ENCODE measurements at regions not wholly inside any gene's neighbourhood (a gene's known extent, or its start where the extent isn't known, plus 50 kb on each side); places are given as distances from the start of the nearest gene placed in this dataset.
"Not testable (repeated sequence)": the region's sequence is repeated elsewhere in the genome, so short reads cannot be mapped to it uniquely, and the experiment has no call there.

- no peaks in the 10 kb centered on the region for H3K9me3 Mint-ChIP-seq
These were observed 179.1 kb downstream of the RPS24 start for GRCh38 chr10:78212786-78213175.

DNA sequence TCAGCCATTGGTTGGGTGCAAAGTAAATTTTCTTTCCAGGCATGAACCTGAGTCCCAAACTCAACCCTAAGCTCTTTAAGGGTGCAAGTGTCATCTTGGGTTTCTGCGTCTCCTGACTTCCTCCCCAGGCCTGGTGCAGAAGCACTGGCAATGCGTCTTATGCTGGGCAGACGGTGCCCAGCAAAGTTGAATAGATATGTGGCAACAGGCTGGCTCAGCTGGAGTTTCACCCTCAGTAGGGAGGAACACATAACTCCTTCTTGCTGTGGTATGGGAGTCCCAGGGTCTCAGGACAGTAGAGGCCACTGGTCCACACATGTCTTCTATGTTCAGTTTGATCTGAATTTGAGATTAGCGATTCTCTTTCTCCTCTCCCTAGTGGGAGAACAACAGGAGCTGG, 181.3 kb downstream of the RPS24 start:
- ATAC-seq (ENCODE audit: low read depth) (no peak), DNase-seq (no peak)
- H3K9me3 Mint-ChIP-seq = no peaks in the 10 kb centered on the region
- H3K27ac Mint-ChIP-seq = no peak overlapping the region
- no peak overlapping the region for H3K4me3 Mint-ChIP-seq
- H3K36me3 Mint-ChIP-seq = no peaks in the 10 kb centered on the region
- POLR2A ChIA-PET = no interaction called here
- H3K4me1 Mint-ChIP-seq = peaks cover 11% of the 10 kb centered on the region
- H3K27me3 Mint-ChIP-seq = peaks cover 18% of the 10 kb centered on the region

More at GRCh38 chr10:78212786-78213175, 179.1 kb downstream of the RPS24 start:
- Mint-ChIP-seq H3K27ac (no peak overlapping the region), H3K4me1 (peaks cover 15% of the 10 kb centered on the region), H3K27me3 (peaks cover 11% of the 10 kb centered on the region), H3K36me3 (no peaks in the 10 kb centered on the region), H3K4me3 (no peak overlapping the region)
- POLR2A ChIA-PET = no interaction called here
- ATAC-seq (ENCODE audit: low read depth) = no peak
- no peak for DNase-seq

DNA sequence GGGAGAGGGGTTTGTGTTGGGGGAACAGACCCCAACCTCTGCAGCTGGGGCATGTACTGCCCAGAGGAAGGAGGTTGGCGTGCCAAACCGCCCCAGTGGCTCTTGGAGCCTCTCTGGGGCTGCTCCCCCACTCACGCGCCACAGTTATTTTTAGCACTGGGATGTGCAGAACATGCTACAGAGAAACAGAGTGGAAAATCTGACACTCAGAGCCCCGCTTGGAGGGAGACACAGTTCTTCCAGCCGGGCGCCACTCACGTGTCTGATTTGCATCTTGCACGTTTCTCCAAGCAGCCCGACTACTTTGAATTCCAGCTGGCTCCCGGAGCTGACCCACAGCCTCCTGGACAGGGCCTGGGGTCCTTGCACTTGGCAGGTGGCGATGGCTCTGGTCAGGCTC, 182.0 kb downstream of the RPS24 start:
- Mint-ChIP-seq H3K27ac (no peak overlapping the region), H3K27me3 (peaks cover 20% of the 10 kb centered on the region), H3K4me3 (no peak overlapping the region), H3K9me3 (no peaks in the 10 kb centered on the region), H3K36me3 (no peaks in the 10 kb centered on the region), H3K4me1 (peaks cover 10% of the 10 kb centered on the region)
- no peak for ATAC-seq (ENCODE audit: low read depth)
- no peak for DNase-seq
- POLR2A ChIA-PET = no interaction called here

- no peaks in the 10 kb centered on the region for H3K36me3 Mint-ChIP-seq
- H3K27me3 Mint-ChIP-seq = peaks cover 20% of the 10 kb centered on the region
- H3K27ac Mint-ChIP-seq = no peak overlapping the region
- no peak for ATAC-seq (ENCODE audit: low read depth)
- H3K4me1 Mint-ChIP-seq = peaks cover 2% of the 10 kb centered on the region
- POLR2A ChIA-PET = no interaction called here
- H3K9me3 Mint-ChIP-seq = no peaks in the 10 kb centered on the region
- DNase-seq = no peak
- no peak overlapping the region for H3K4me3 Mint-ChIP-seq
These were observed 183.7 kb downstream of the RPS24 start for GRCh38 chr10:78217336-78217735.

- Mint-ChIP-seq H3K4me1 (peaks cover 2% of the 10 kb centered on the region), H3K4me3 (no peak overlapping the region), H3K9me3 (no peaks in the 10 kb centered on the region), H3K27me3 (peaks cover 20% of the 10 kb centered on the region), H3K36me3 (no peaks in the 10 kb centered on the region), H3K27ac (no peak overlapping the region)
- POLR2A ChIA-PET = no interaction called here
- no peak for DNase-seq
- no peak for ATAC-seq (ENCODE audit: low read depth)
These were observed 185.3 kb downstream of the RPS24 start for GRCh38 chr10:78218798-78219490.

DNA sequence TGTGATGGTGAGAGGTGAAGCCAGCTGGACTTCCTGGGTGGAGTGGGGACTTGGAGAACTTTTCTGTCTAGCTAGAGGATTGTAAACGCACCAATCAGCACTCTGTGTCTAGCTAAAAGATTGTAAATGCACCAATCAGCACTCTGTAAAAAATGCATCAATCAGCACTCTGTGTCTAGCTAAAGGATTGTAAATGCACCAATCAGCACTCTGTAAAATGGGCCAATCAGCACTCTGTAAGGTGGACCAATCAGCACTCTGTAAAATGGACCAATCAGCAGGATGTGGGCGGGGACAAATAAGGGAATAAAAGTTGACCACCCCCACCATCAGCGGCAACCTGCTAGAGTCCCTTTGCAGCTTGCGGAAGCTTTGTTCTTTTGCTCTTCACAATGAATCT, 185.9 kb downstream of the RPS24 start:
- H3K27ac Mint-ChIP-seq; ATAC-seq (ENCODE audit: low read depth); DNase-seq; H3K4me1 Mint-ChIP-seq; H3K36me3 Mint-ChIP-seq; POLR2A ChIA-PET; H3K9me3 Mint-ChIP-seq; H3K4me3 Mint-ChIP-seq: not testable (repeated sequence)
- peaks cover 18% of the 10 kb centered on the region for H3K27me3 Mint-ChIP-seq

- Mint-ChIP-seq H3K4me1 (no peaks in the 10 kb centered on the region), H3K36me3 (no peaks in the 10 kb centered on the region), H3K4me3 (no peak overlapping the region), H3K27me3 (peaks cover 10% of the 10 kb centered on the region), H3K9me3 (no peaks in the 10 kb centered on the region), H3K27ac (no peak overlapping the region)
- DNase-seq (no peak), ATAC-seq (ENCODE audit: low read depth) (no peak)
- POLR2A ChIA-PET = no interaction called here
These were observed 187.1 kb downstream of the RPS24 start for GRCh38 chr10:78220781-78221180.

DNA sequence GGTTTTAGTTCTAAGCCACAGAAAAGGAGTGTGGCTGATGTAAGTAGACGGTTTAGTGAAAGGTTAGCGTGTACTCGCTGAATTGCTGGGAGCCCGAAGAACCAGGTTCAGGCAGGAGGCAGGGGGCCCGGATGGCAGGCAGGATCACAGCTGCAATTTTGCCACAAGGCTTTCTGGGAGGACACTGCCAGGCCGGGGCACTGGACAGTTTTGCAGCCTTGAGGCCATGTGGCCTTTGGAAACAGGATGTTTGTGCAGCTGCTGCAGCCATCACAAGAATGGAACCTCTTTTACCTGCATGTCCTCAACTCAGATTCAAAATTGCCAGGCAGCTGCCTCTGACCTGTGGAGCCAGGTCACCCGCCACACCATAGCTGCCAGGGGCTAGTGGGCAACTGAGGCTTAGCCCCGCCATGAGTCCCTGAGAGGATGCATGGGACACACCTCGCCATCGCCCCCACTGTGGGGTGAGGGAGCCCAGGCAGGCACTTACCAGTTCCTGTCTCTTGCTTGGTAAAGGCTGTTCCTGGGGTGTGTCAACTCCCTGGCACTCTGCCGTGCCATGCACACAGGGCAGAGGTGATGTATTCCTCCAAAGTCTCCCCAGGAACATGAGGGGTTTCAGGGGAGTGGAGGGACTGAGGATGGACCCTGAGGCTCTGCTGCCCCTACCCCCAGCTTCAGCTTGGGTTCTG, 188.6 kb downstream of the RPS24 start:
- no peaks in the 10 kb centered on the region for H3K9me3 Mint-ChIP-seq
- H3K4me1 Mint-ChIP-seq = no peaks in the 10 kb centered on the region
- H3K27me3 Mint-ChIP-seq = peaks cover 10% of the 10 kb centered on the region
- POLR2A ChIA-PET = no interaction called here
- no peak overlapping the region for H3K27ac Mint-ChIP-seq
- no peaks in the 10 kb centered on the region for H3K36me3 Mint-ChIP-seq
- DNase-seq = no peak
- ATAC-seq (ENCODE audit: low read depth) = no peak
- no peak overlapping the region for H3K4me3 Mint-ChIP-seq

- POLR2A ChIA-PET = no interaction called here
- Mint-ChIP-seq H3K4me3 (no peak overlapping the region), H3K27me3 (peaks cover 8% of the 10 kb centered on the region), H3K36me3 (no peaks in the 10 kb centered on the region), H3K9me3 (no peaks in the 10 kb centered on the region), H3K27ac (no peak overlapping the region), H3K4me1 (no peaks in the 10 kb centered on the region)
- ATAC-seq (ENCODE audit: low read depth) (no peak), DNase-seq (no peak)
These were observed 189.4 kb downstream of the RPS24 start for GRCh38 chr10:78223088-78223487.

DNA sequence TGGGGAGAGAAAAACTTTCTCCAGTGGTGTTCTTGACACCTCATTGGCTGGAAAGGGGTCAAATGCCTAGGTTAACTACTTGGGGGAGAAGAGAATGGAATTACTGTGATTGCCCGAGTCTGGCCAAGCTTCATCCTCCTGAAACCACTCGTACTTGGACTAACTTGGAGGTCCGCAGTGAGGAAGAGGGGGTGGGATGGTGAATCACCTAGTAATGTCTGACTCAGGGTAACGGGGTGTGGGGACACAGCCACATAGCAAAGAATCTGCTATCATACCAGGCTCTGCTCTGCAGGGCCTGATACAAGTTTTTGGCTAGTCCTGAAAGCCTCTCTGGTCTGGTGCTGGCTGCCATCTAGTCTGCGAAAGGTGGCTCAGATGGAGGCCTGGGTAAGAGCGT, 190.9 kb downstream of the RPS24 start:
- DNase-seq = no peak
- no peak overlapping the region for H3K4me3 Mint-ChIP-seq
- POLR2A ChIA-PET = no interaction called here
- ATAC-seq (ENCODE audit: low read depth) = no peak
- H3K27ac Mint-ChIP-seq = no peak overlapping the region
- peaks cover 5% of the 10 kb centered on the region for H3K27me3 Mint-ChIP-seq
- no peaks in the 10 kb centered on the region for H3K4me1 Mint-ChIP-seq
- H3K9me3 Mint-ChIP-seq = no peaks in the 10 kb centered on the region
- no peaks in the 10 kb centered on the region for H3K36me3 Mint-ChIP-seq

DNA sequence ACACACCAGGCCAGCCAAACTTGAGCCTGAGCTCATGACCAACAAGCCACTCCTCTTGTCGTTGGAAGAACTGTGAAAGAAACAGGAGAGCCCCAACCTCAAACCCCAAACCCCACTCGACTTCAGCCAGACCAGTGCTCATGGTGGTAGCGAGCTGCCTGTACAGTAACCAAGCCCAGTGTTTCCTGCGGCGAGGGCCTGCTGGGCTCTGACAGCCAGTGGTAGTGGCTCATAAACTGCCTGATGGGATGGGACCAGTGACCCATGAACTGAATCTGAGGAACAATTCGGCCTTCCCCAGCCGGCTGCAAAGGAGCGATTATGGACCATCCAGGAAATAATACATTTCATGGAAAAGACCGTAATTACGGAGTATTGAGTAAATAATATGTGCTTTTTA, 191.9 kb downstream of the RPS24 start:
- Mint-ChIP-seq H3K9me3 (no peaks in the 10 kb centered on the region), H3K36me3 (no peaks in the 10 kb centered on the region), H3K27ac (no peak overlapping the region), H3K4me3 (no peak overlapping the region), H3K4me1 (peaks cover 6% of the 10 kb centered on the region), H3K27me3 (peaks cover 10% of the 10 kb centered on the region)
- DNase-seq (no peak), ATAC-seq (ENCODE audit: low read depth) (no peak)
- POLR2A ChIA-PET = no interaction called here

DNA sequence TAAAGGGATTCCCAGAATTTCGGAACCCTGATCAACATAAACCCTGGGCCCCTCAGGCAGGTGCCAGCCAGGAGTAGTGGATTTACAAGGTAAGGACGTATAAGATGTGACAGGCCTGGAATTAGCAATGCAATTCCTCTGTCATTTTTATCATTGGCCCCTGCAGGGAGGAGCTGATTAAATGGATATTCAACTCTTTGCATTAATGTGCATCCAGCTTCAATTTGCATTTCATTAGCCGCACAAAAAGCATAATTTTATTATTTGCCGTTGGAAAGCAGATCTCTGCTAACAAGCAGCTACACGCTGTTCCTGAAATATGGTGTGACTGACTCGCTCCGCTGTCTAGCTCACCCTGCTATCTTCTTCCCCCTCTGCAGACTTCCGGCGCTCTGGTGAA, 195.8 kb downstream of the RPS24 start:
- peaks cover 23% of the 10 kb centered on the region for H3K27me3 Mint-ChIP-seq
- ATAC-seq (ENCODE audit: low read depth) (no peak), DNase-seq (no peak)
- peaks cover 6% of the 10 kb centered on the region for H3K4me1 Mint-ChIP-seq
- no peaks in the 10 kb centered on the region for H3K9me3 Mint-ChIP-seq
- no peak overlapping the region for H3K27ac Mint-ChIP-seq
- H3K4me3 Mint-ChIP-seq = no peak overlapping the region
- POLR2A ChIA-PET = no interaction called here
- no peaks in the 10 kb centered on the region for H3K36me3 Mint-ChIP-seq

GRCh38 chr10:78229950-78230675, 196.4 kb downstream of the RPS24 start:
- Mint-ChIP-seq H3K4me3 (no peak overlapping the region), H3K27ac (peak overlapping the region; percentile 14), H3K36me3 (no peaks in the 10 kb centered on the region), H3K27me3 (peaks cover 25% of the 10 kb centered on the region), H3K4me1 (peaks cover 6% of the 10 kb centered on the region), H3K9me3 (no peaks in the 10 kb centered on the region)
- POLR2A ChIA-PET = no interaction called here
- DNase-seq = no peak
- no peak for ATAC-seq (ENCODE audit: low read depth)

DNA sequence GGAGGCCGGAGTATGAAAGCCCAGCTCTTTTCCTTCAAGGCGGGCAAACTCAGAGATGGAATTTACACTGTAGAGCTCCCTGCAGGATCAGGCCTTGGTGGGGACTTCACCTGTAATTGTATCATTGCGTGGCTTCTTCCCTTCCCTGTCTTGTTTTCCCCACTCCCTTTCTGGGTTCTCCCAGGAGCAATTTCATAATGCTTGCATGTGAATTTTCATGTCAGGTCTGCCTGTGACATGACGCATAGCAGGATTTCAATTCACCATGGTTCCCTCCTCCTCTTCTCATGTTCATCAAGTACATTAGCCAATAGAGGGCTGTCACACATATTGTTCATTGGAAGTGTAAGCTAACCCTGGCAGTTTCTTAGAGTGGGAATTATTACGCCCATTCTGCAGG, 197.7 kb downstream of the RPS24 start:
- Mint-ChIP-seq H3K4me3 (no peak overlapping the region), H3K27ac (no peak overlapping the region), H3K9me3 (no peaks in the 10 kb centered on the region), H3K4me1 (peaks cover 8% of the 10 kb centered on the region), H3K27me3 (peaks cover 33% of the 10 kb centered on the region), H3K36me3 (no peaks in the 10 kb centered on the region)
- POLR2A ChIA-PET = no interaction called here
- DNase-seq (no peak), ATAC-seq (ENCODE audit: low read depth) (no peak)
